ENCODE measurements at regions not wholly inside any gene's neighbourhood (a gene's known extent, or its start where the extent isn't known, plus 50 kb on each side); places are given as distances from the start of the nearest gene placed in this dataset.

DNA sequence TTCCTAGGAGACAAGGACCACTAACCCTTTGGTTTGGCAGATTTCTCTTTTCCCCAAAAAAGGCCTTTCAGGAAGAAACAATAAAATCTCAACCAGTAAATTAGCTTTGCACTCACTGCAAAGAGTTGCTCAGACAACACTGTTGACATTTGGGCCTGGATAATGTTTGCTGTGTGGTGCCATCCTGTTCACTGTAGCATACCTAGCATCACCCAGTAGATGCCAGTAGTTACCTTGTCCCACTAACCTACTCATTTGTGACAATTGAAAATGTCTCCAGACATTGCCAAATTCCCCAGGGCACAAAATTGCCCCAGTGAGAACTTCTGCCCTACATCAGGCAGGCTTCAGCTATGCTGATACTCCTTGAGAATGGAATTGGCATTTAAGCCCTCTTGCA is 177.0 kb upstream of the ERCC4 start:
- no peak for DNase-seq

GRCh38 chr16:13743571-13743970 is 176.4 kb upstream of the ERCC4 start:
- DNase-seq = no peak

GRCh38 chr16:13756411-13757140 is 163.4 kb upstream of the ERCC4 start:
- no peak for DNase-seq

GRCh38 chr16:13766334-13766733 is 153.6 kb upstream of the ERCC4 start:
- no peak for DNase-seq

- DNase-seq = no peak
Observed at GRCh38 chr16:13767215-13767614, 152.7 kb upstream of the ERCC4 start.

DNA sequence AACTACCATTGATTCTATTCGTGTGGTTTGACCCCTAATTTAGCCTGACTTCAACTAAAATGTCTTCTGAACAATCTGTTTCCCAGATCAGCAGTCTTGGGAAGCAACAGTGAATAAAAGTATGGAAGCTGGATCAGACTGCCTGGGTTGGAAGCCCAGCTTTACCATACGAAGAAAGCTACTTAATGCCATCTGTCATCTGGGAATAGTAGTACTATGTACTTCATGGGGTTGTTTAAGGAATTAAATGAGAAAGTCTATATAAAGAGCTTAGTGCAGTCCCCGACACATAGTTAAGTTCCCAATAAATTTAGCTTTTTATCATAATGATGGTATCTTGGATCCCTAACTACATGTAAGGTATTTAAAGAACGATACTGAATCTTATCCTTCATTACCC is 151.5 kb upstream of the ERCC4 start:
- no peak for DNase-seq

- no peak for DNase-seq
Observed at GRCh38 chr16:13770436-13770835, 149.5 kb upstream of the ERCC4 start.

DNA sequence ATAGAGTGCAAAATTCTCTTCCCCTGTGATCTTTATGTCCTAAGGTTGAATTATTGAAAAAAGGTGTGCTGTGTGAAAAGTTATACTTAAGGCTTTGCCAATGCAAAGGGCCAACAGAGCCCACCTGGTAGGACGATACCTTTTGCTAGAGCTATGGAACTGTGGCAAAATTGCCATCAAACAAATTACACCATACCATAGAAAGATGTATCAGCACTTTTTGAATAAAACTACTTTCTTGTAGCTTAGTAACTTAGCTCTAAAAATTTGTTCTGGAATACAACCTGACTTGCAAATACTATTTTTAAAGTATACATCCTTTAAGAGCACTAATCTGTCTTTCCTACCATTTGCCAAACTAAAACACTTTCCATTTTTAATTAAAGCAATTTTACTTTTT is 147.2 kb upstream of the ERCC4 start:
- DNase-seq = no peak

DNA sequence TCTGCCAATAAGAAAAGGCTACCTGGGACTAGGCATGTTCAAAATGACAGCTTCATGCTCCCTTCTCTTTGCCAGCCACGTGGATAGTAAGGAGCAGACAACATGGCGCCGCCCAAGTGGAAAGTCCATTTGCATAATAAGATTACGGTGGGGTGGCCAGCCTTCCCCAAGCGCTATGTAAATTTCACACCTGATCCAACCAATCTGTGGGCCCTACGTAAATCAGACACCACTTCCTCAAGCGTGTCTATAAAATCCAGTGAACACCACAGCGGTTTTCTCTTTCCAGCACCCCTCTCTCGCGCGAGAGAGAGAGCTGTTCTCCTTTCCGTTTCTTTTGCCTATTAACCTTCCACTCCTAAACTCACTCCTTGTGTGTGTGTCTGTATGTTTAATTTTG is 140.3 kb upstream of the ERCC4 start:
- peak; percentile 86 for DNase-seq

- peak; percentile 66 for DNase-seq
Observed at GRCh38 chr16:13780406-13781168, 139.4 kb upstream of the ERCC4 start.

DNA sequence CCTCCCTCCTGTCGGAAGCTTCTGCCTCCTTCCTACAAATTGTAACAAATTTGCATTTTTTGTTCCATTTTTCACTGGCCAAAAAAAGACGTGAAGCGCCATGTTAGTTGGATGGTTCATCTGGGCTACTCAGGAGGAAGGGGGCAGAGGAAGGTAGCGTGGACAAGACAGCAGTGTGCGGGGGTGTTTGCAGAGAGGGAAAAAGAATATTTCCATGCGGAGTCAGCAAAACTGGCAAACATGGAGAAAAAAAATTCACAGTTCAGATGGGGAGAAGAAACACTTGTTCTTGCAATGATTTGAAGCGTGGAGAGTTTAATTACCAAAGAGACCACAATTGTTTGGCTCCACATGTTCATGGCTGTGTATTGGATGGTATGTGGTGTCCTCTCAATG is 138.8 kb upstream of the ERCC4 start:
- DNase-seq = no peak

- no peak for DNase-seq
Observed at GRCh38 chr16:13781575-13782338, 138.2 kb upstream of the ERCC4 start.

DNA sequence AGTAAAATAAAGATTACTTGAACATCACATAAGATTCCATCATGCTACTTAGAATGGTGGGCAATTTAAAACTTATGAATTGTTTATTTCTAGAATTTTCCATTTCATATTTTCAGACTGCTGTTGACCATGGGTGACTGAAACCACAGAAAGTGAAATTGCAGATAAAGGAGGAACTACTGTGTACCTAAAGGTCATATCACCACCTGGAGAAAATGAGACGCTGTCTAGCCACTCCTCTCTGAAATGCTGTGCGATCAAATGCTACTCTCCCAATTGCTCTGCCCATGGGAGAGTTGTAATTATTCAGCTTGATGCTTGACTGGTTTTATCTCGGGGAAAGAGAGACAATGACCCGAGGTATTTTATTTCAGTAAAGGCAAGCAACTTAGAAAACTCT is 128.9 kb upstream of the ERCC4 start:
- no peak for DNase-seq

GRCh38 chr16:13793841-13794409 is 126.0 kb upstream of the ERCC4 start:
- no peak for DNase-seq

DNA sequence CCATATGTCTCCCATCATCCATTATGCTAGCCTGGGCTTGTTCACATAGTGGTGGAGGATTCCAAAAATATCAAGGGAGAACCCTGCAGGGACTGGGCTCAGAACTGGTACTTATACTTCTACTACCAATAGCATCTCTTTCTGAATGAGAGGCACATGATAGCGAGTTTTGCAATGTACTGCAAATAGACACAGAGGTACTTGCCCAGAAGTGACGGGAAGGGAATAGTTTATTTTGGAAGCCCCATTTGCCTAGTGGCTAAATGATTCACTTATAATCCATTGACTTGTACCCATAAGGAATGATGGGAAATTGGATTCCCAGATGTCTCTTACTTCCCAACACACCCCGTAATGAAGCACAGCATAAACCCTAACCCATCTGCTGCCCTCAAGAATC is 124.8 kb upstream of the ERCC4 start:
- no peak for DNase-seq

DNA sequence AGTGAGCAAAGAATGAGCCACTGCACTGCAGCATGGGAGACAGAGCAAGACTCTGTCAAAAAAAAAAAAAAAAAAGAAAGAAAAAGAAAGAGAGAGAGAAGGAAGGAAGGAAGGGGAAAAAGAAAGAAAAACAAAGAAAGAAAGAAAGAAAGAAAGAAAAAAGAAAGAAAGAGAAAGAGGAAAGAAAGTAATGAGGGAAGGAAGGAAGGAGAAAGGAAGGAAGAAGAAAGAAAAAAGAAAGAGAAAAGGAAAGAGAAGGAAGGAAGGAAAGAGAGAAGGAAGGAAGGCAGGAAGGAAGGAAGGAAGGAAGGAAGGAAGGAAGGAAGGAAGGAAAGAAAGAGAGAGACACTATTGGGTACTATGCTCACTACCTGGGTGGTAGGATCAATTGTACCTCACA is 122.2 kb upstream of the ERCC4 start:
- no peak for DNase-seq

GRCh38 chr16:13798211-13798610 is 121.7 kb upstream of the ERCC4 start:
- DNase-seq = no peak

DNA sequence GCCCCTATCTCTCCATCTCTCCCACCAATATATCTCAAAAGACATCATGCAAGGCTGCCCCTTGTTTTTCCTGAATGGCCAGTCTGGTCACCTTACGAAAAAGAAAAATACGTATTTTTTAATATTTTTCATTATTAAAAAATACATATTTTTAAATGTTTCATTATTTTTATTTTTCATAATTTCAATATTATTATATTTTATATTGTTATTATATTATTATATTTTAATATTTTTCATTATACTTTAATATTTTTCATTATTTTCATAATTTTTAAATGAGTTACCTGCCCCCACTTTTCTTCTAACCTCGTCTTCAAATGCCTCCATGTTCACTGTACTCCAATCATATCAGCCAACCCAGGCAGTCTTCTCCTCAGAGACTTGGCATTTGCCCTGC is 116.0 kb upstream of the ERCC4 start:
- DNase-seq = no peak

DNA sequence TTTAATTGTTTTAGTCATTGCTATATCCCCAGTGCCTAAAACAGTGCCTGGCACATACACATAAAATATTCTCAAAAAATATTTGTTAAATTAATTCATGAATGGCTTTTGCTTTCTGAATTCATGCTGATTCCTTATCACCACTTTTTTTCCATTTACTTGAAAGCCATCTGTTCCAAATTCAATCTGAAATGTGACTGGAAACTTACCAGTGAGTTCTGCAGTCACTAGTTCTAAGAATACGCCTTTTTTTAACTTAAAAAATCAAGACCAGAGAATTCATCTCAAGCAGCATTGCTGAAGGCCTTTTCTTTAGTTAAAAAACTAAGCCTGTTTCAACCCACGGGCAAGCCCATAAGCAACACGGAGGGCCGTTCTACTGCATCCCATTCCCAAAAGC is 114.0 kb upstream of the ERCC4 start:
- DNase-seq = no peak

- DNase-seq = no peak
Observed at GRCh38 chr16:13806671-13807070, 113.3 kb upstream of the ERCC4 start.

GRCh38 chr16:13808102-13808501 is 111.9 kb upstream of the ERCC4 start:
- no peak for DNase-seq

DNA sequence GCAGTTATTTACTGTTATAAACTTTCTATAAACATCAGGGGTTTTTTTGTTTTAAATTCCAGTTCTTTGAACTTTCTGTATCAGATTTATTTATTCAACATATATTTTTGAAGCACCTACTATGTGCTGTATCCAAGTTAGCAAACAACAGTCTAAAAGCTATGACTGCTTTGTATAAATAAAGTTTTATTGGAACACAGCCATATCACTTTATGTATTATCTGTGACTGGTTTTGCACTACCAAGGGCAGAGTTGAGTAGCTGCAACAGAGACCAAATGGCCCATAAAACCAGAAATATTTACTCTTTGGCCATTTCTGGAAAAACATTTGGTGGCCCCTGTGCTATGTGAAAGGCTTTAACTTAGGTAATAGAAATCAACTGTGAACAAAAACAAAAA is 110.2 kb upstream of the ERCC4 start:
- DNase-seq = no peak

DNA sequence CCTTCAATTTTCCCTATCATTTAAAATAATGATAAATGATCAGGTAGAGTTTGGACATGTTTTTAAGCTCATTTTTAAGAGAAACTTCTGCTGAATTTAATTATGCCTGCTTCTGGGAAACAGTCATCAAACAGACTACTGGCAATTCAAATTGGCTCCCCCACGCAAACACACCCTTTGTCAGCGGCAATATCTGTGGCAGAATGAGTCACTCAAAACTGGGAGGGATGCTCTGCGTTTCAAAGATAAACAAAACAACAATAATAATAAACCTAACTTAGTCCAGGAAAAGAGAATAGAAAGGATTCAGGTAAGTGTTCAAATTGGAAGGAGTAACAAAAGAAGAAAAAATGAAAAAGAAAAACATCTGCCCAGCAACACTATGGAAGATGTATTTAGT is 108.1 kb upstream of the ERCC4 start:
- peak; percentile 23 for DNase-seq

GRCh38 chr16:13816701-13817100 is 103.3 kb upstream of the ERCC4 start:
- no peak for DNase-seq
